ENCODE measurements at regions not wholly inside any gene's neighbourhood (a gene's known extent, or its start where the extent isn't known, plus 50 kb on each side); places are given as distances from the start of the nearest gene placed in this dataset.

GRCh38 chr2:129756276-129756675, 223.2 kb upstream of the RAB6C start:
- Mint-ChIP-seq H3K9me3 (no peaks in the 10 kb centered on the region), H3K27ac (no peak overlapping the region), H3K27me3 (ENCODE audit: low read depth in 3 of 3) (peaks cover 0 to 5% (median 4%) of the 10 kb centered on the region in 3 donors), H3K4me3 (no peak overlapping the region), H3K36me3 (no peaks in the 10 kb centered on the region), H3K4me1 (no peaks in the 10 kb centered on the region)
- DNase-seq: no peak

- Mint-ChIP-seq H3K36me3 (no peaks in the 10 kb centered on the region), H3K4me3 (no peak overlapping the region)
Measured at GRCh38 chr2:129757366-129757914, 222.0 kb upstream of the RAB6C start.

GRCh38 chr2:129757915-129758783, 221.3 kb upstream of the RAB6C start:
- Mint-ChIP-seq H3K36me3 (no peaks in the 10 kb centered on the region), H3K27ac (no peak overlapping the region), H3K4me3 (peak overlapping the region in 4 of 5 donors; percentile 28 to 38 (median 32)), H3K4me1 (no peaks in the 10 kb centered on the region), H3K27me3 (ENCODE audit: low read depth in 3 of 3) (peaks cover 0 to 5% (median 3%) of the 10 kb centered on the region in 3 donors), H3K9me3 (no peaks in the 10 kb centered on the region)
- no peak for DNase-seq

More at GRCh38 chr2:129757366-129757914, 222.0 kb upstream of the RAB6C start:
- DNase-seq: no peak
- Mint-ChIP-seq H3K27me3 (ENCODE audit: low read depth in 3 of 3) (peaks cover 0 to 5% (median 4%) of the 10 kb centered on the region in 3 donors), H3K9me3 (no peaks in the 10 kb centered on the region), H3K27ac (no peak overlapping the region), H3K4me1 (no peaks in the 10 kb centered on the region)

GRCh38 chr2:129758784-129759471, 220.5 kb upstream of the RAB6C start:
- peak overlapping the region in 4 of 5 donors; percentile 28 to 38 (median 32) for H3K4me3 Mint-ChIP-seq
- no peak overlapping the region for H3K27ac Mint-ChIP-seq
- no peaks in the 10 kb centered on the region for H3K36me3 Mint-ChIP-seq
- peaks cover 0 to 5% (median 1%) of the 10 kb centered on the region in 3 donors for H3K27me3 Mint-ChIP-seq (ENCODE audit: low read depth in 3 of 3)
- no peaks in the 10 kb centered on the region for H3K4me1 Mint-ChIP-seq
- no peak for DNase-seq
- H3K9me3 Mint-ChIP-seq: no peaks in the 10 kb centered on the region

GRCh38 chr2:129759472-129760010, 219.9 kb upstream of the RAB6C start:
- DNase-seq: no peak
- Mint-ChIP-seq H3K27me3 (ENCODE audit: low read depth in 3 of 3) (peaks cover 0 to 5% (median 1%) of the 10 kb centered on the region in 3 donors), H3K36me3 (no peaks in the 10 kb centered on the region), H3K27ac (no peak overlapping the region), H3K9me3 (no peaks in the 10 kb centered on the region), H3K4me3 (no peak overlapping the region), H3K4me1 (no peaks in the 10 kb centered on the region)

- no peak overlapping the region for H3K27ac Mint-ChIP-seq
- H3K27me3 Mint-ChIP-seq (ENCODE audit: low read depth in 3 of 3): peaks cover 0 to 5% (median 1%) of the 10 kb centered on the region in 3 donors
- no peak overlapping the region for H3K4me3 Mint-ChIP-seq
- no peaks in the 10 kb centered on the region for H3K4me1 Mint-ChIP-seq
- DNase-seq: no peak
- H3K9me3 Mint-ChIP-seq: no peaks in the 10 kb centered on the region
- H3K36me3 Mint-ChIP-seq: no peaks in the 10 kb centered on the region
Measured at GRCh38 chr2:129760669-129761068, 218.8 kb upstream of the RAB6C start.

- H3K4me1 Mint-ChIP-seq: no peaks in the 10 kb centered on the region
- no peak overlapping the region for H3K4me3 Mint-ChIP-seq
- no peaks in the 10 kb centered on the region for H3K36me3 Mint-ChIP-seq
- no peak overlapping the region for H3K27ac Mint-ChIP-seq
- no peaks in the 10 kb centered on the region for H3K9me3 Mint-ChIP-seq
- no peak for DNase-seq
- H3K27me3 Mint-ChIP-seq (ENCODE audit: low read depth in 3 of 3): peaks cover 0 to 5% (median 1%) of the 10 kb centered on the region in 3 donors
Measured at GRCh38 chr2:129761569-129762021, 217.9 kb upstream of the RAB6C start.

GRCh38 chr2:129762386-129763189, 216.9 kb upstream of the RAB6C start:
- no peak overlapping the region for H3K4me3 Mint-ChIP-seq
- no peak overlapping the region for H3K27ac Mint-ChIP-seq
- no peaks in the 10 kb centered on the region for H3K4me1 Mint-ChIP-seq
- peaks cover 0 to 5% (median 1%) of the 10 kb centered on the region in 3 donors for H3K27me3 Mint-ChIP-seq (ENCODE audit: low read depth in 3 of 3)
- no peaks in the 10 kb centered on the region for H3K36me3 Mint-ChIP-seq
- H3K9me3 Mint-ChIP-seq: no peaks in the 10 kb centered on the region
- no peak for DNase-seq

GRCh38 chr2:129763190-129763846, 216.1 kb upstream of the RAB6C start:
- no peaks in the 10 kb centered on the region for H3K4me1 Mint-ChIP-seq
- DNase-seq: no peak
- H3K4me3 Mint-ChIP-seq: no peak overlapping the region
- H3K9me3 Mint-ChIP-seq: no peaks in the 10 kb centered on the region
- peaks cover 0 to 1% (median 0%) of the 10 kb centered on the region in 3 donors for H3K27me3 Mint-ChIP-seq (ENCODE audit: low read depth in 3 of 3)
- no peaks in the 10 kb centered on the region for H3K36me3 Mint-ChIP-seq
- no peak overlapping the region for H3K27ac Mint-ChIP-seq

- no peaks in the 10 kb centered on the region for H3K9me3 Mint-ChIP-seq
- DNase-seq: no peak
- no peak overlapping the region for H3K4me3 Mint-ChIP-seq
- H3K27me3 Mint-ChIP-seq (ENCODE audit: low read depth in 3 of 3): no peaks in the 10 kb centered on the region
- H3K36me3 Mint-ChIP-seq: no peaks in the 10 kb centered on the region
- no peaks in the 10 kb centered on the region for H3K4me1 Mint-ChIP-seq
- no peak overlapping the region for H3K27ac Mint-ChIP-seq
Measured at GRCh38 chr2:129763966-129764365, 215.5 kb upstream of the RAB6C start.

GRCh38 chr2:129764376-129765325, 214.8 kb upstream of the RAB6C start:
- DNase-seq: no peak
- no peaks in the 10 kb centered on the region for H3K27me3 Mint-ChIP-seq (ENCODE audit: low read depth in 3 of 3)
- H3K4me3 Mint-ChIP-seq: no peak overlapping the region
- no peaks in the 10 kb centered on the region for H3K4me1 Mint-ChIP-seq
- H3K27ac Mint-ChIP-seq: no peak overlapping the region
- H3K36me3 Mint-ChIP-seq: no peaks in the 10 kb centered on the region
- no peaks in the 10 kb centered on the region for H3K9me3 Mint-ChIP-seq

GRCh38 chr2:129765326-129765677, 214.2 kb upstream of the RAB6C start:
- no peak overlapping the region for H3K27ac Mint-ChIP-seq
- no peak for DNase-seq
- no peaks in the 10 kb centered on the region for H3K36me3 Mint-ChIP-seq
- H3K9me3 Mint-ChIP-seq: no peaks in the 10 kb centered on the region
- H3K4me3 Mint-ChIP-seq: no peak overlapping the region
- no peaks in the 10 kb centered on the region for H3K4me1 Mint-ChIP-seq
- no peaks in the 10 kb centered on the region for H3K27me3 Mint-ChIP-seq (ENCODE audit: low read depth in 3 of 3)
